SK-N-SH (cell line): ENCODE measurements at regions not wholly inside any gene's neighbourhood (a gene's known extent, or its start where the extent isn't known, plus 50 kb on each side); places are given as distances from the start of the nearest gene placed in this dataset.

Experiments
- CTCF ChIA-PET: fragments of 300-600, 350-600 bp; formaldehyde crosslinking; extraction: SDS; loops from one replicate; lab custom pipeline; 2021; lab: Yijun Ruan, JAX
- POLR2A ChIA-PET: fragments of 350-600 bp; sonication (Branson Sonifier 250); formaldehyde crosslinking; extraction: SDS; loops from one replicate; lab custom pipeline; 2020; ENCODE audit warnings: antibody characterized with exemption, inconsistent platforms; lab: Yijun Ruan, JAX
- DNase-seq: peaks from one replicate; pipeline ENCODE4 v3.0.0; 2012
- H2AFZ ChIP-seq: fragments of 200-600 bp; sonication (generic); 2 replicates; pipeline ENCODE4 v1.8.1; 2016; ENCODE audit warnings: antibody characterized with exemption, mild to moderate bottlenecking, low read depth
- H3F3A ChIP-seq: fragments of 200-600 bp; sonication (generic); replicated peaks from 2 replicates; pipeline ENCODE3; 2016; ENCODE audit warnings: antibody characterized with exemption, mild to moderate bottlenecking; ENCODE audit not compliant: insufficient read depth
- H3K27ac ChIP-seq, 2 experiments: fragments of 200-500 bp in 1 of 2; fragments of 200-600 bp in 1 of 2; sonication (Bioruptor generic) in 1 of 2; sonication (generic), shearing (Covaris generic) in 1 of 2; 2 replicates each; pipeline versions ENCODE4 v1.5.1 to v1.6.1; 2014 to 2016; ENCODE audit warnings: low read depth in 2 of 2, inconsistent platforms in 1 of 2, low read length in 1 of 2, mild to moderate bottlenecking in 1 of 2, mixed read lengths in 1 of 2
- H3K27me3 ChIP-seq: fragments of 200-600 bp; sonication (generic), shearing (Covaris generic); 2 replicates; pipeline ENCODE4 v1.6.1; 2016; ENCODE audit warnings: mixed run types; ENCODE audit not compliant: insufficient read depth
- H3K36me3 ChIP-seq, 2 experiments: fragments of 200-500 bp in 1 of 2; fragments of 200-600 bp in 1 of 2; sonication (Bioruptor generic) in 1 of 2; sonication (generic) in 1 of 2; replicated peaks in 1 of 2; 2 replicates each; pipeline versions ENCODE3 to v1.5.1; 2014 to 2016; ENCODE audit warnings: low read length in 1 of 2, mild to moderate bottlenecking in 1 of 2; ENCODE audit not compliant: insufficient read depth in 2 of 2, control insufficient read depth in 1 of 2
- H3K4me1 ChIP-seq, 2 experiments: fragments of 200-500 bp in 1 of 2; fragments of 200-600 bp in 1 of 2; sonication (Bioruptor generic) in 1 of 2; sonication (generic), shearing (Covaris generic) in 1 of 2; 2 replicates each; pipeline versions ENCODE4 v1.5.1 to v1.6.1; 2014 to 2016; ENCODE audit warnings: low read depth in 1 of 2, low read length in 1 of 2, mixed run types in 1 of 2; ENCODE audit not compliant: insufficient read depth in 2 of 2, control insufficient read depth in 1 of 2
- H3K4me2 ChIP-seq: fragments of 200-600 bp; sonication (generic), shearing (Covaris generic); 2 replicates; pipeline ENCODE4 v1.6.1; 2017; ENCODE audit warnings: mixed run types
- H3K4me3 ChIP-seq, 2 experiments: fragments of 200-500 bp in 1 of 2; fragments of 200-600 bp in 1 of 2; sonication (Bioruptor generic) in 1 of 2; sonication (generic), shearing (Covaris generic) in 1 of 2; 2 replicates each; pipeline versions ENCODE4 v1.5.1 to v1.8.1; 2014 to 2016; ENCODE audit warnings: low read depth in 2 of 2, inconsistent platforms in 1 of 2, low read length in 1 of 2, mild to moderate bottlenecking in 1 of 2, mixed read lengths in 1 of 2, moderate library complexity in 1 of 2
- H3K79me2 ChIP-seq: fragments of 200-600 bp; sonication (generic); 2 replicates; pipeline ENCODE4 v1.8.1; 2017; ENCODE audit warnings: mild to moderate bottlenecking; ENCODE audit not compliant: insufficient read depth
- H3K9ac ChIP-seq: fragments of 200-600 bp; sonication (generic); 2 replicates; pipeline ENCODE4 v1.6.1; 2017; ENCODE audit warnings: mixed run types
- H3K9me2 ChIP-seq: fragments of 200-600 bp; sonication (generic); 2 replicates; pipeline ENCODE4 v1.6.1; 2017; ENCODE audit warnings: mixed run types
- H3K9me3 ChIP-seq: fragments of 200-600 bp; sonication (generic); 2 replicates; pipeline ENCODE4 v1.6.1; 2017; ENCODE audit warnings: mixed run types, mild to moderate bottlenecking, moderate library complexity
- H4K20me1 ChIP-seq: fragments of 200-600 bp; sonication (generic); 2 replicates; pipeline ENCODE4 v1.6.1; 2017; ENCODE audit warnings: mild to moderate bottlenecking, mixed run types; ENCODE audit not compliant: insufficient read depth
- CHD2 ChIP-seq: fragments of 150-350 bp; IDR thresholded peaks from 2 replicates; pipeline ENCODE4 v1.6.1; 2018; ENCODE audit warnings: low read length; ENCODE audit not compliant: partially characterized antibody
- ELF1 ChIP-seq: IDR thresholded peaks from 2 replicates; pipeline ENCODE4 v1.4.0; 2012
- EP300 ChIP-seq, 2 experiments: IDR thresholded peaks; 2 replicates each; pipeline versions ENCODE4 v1.4.0 to v1.6.1; 2012; ENCODE audit warnings: borderline replicate concordance in 1 of 2, low read depth in 1 of 2, low read length in 1 of 2
- FOSL2 ChIP-seq: IDR thresholded peaks from 2 replicates; pipeline ENCODE4 v1.4.0; 2012; ENCODE audit warnings: low read depth, mild to moderate bottlenecking, moderate library complexity, borderline replicate concordance
- FOXJ3 ChIP-seq: sonication (generic); formaldehyde crosslinking; IDR thresholded peaks from 2 replicates; pipeline ENCODE4 v1.5.1; 2020; ENCODE audit warnings: mild to moderate bottlenecking, missing genetic modification reagents
- GABPA ChIP-seq: IDR thresholded peaks from 2 replicates; pipeline ENCODE4 v1.4.0; 2012; ENCODE audit warnings: low read depth, mild to moderate bottlenecking
- GATA2 ChIP-seq: sonication (generic); formaldehyde crosslinking; IDR thresholded peaks from 2 replicates; pipeline ENCODE4 v1.5.0; 2020; ENCODE audit warnings: mild to moderate bottlenecking, missing genetic modification reagents
- JUND ChIP-seq: IDR thresholded peaks from 2 replicates; pipeline ENCODE4 v1.4.0; 2012
- MEF2A ChIP-seq: IDR thresholded peaks from 2 replicates; pipeline ENCODE4 v1.4.0; 2012; ENCODE audit warnings: low read depth, borderline replicate concordance
- MXI1 ChIP-seq: IDR thresholded peaks from 2 replicates; pipeline ENCODE4 v1.6.1; 2012; ENCODE audit warnings: mild to moderate bottlenecking, low read depth, low read length, improper control_type of control experiment
- NFIC ChIP-seq: IDR thresholded peaks from 2 replicates; pipeline ENCODE4 v1.4.0; 2012; ENCODE audit warnings: borderline replicate concordance
- NRF1 ChIP-seq: IDR thresholded peaks from 2 replicates; pipeline ENCODE4 v1.6.1; 2012; ENCODE audit warnings: low read depth, mild to moderate bottlenecking, low read length
- POLR2AphosphoS5 ChIP-seq: IDR thresholded peaks from 2 replicates; pipeline ENCODE4 v1.6.1; 2012; ENCODE audit warnings: low read depth, low read length
- RAD21 ChIP-seq: IDR thresholded peaks from 2 replicates; pipeline ENCODE4 v1.6.1; 2012; ENCODE audit warnings: mild to moderate bottlenecking, low read length
- RCOR1 ChIP-seq: fragments of 150-350 bp; IDR thresholded peaks from 2 replicates; pipeline ENCODE4 v1.6.1; 2017; ENCODE audit warnings: antibody characterized with exemption, low read length
- RFX5 ChIP-seq: IDR thresholded peaks from 2 replicates; pipeline ENCODE4 v1.6.1; 2012; ENCODE audit warnings: mild to moderate bottlenecking, improper control_type of control experiment, low read length
- SIN3A ChIP-seq: IDR thresholded peaks from 2 replicates; pipeline ENCODE4 v1.6.1; 2012; ENCODE audit warnings: low read depth, mild to moderate bottlenecking, low read length, moderate library complexity, borderline replicate concordance
- SMC3 ChIP-seq: IDR thresholded peaks from 2 replicates; pipeline ENCODE4 v1.6.1; 2012; ENCODE audit warnings: low read depth, low read length, improper control_type of control experiment
- TAF1 ChIP-seq: IDR thresholded peaks from 2 replicates; pipeline ENCODE4 v1.6.1; 2012; ENCODE audit warnings: low read depth, mild to moderate bottlenecking, low read length, moderate library complexity, borderline replicate concordance
- TCF12 ChIP-seq: IDR thresholded peaks from 2 replicates; pipeline ENCODE4 v1.4.0; 2012
- TEAD4 ChIP-seq: IDR thresholded peaks from 2 replicates; pipeline ENCODE4 v1.4.0; 2012; ENCODE audit warnings: mild to moderate bottlenecking, borderline replicate concordance; ENCODE audit not compliant: insufficient read depth
- YY1 ChIP-seq: IDR thresholded peaks from 2 replicates; pipeline ENCODE4 v1.4.0; 2012; ENCODE audit warnings: low read depth, mild to moderate bottlenecking
- WGBS: methylation state at CpG from one replicate; pipeline ENCODE4 v1.1.6; 2017; ENCODE audit warnings: low lambda C conversion rate; 5-methylcytosine and 5-hydroxymethylcytosine counted together
- TF ChIP-seq, protein P1 (sequence below): fragments of 150-350 bp; IDR thresholded peaks from 2 replicates; pipeline ENCODE4 v1.6.1; 2017; ENCODE audit warnings: antibody characterized with exemption, low read length, low read depth, borderline replicate concordance
- TF ChIP-seq, protein P2 (sequence below): IDR thresholded peaks from 2 replicates; pipeline ENCODE4; 2012
- TF ChIP-seq, protein P3 (sequence below): IDR thresholded peaks from 2 replicates; pipeline ENCODE4 v1.4.0; 2012; ENCODE audit warnings: low read depth, borderline replicate concordance

DNA sequence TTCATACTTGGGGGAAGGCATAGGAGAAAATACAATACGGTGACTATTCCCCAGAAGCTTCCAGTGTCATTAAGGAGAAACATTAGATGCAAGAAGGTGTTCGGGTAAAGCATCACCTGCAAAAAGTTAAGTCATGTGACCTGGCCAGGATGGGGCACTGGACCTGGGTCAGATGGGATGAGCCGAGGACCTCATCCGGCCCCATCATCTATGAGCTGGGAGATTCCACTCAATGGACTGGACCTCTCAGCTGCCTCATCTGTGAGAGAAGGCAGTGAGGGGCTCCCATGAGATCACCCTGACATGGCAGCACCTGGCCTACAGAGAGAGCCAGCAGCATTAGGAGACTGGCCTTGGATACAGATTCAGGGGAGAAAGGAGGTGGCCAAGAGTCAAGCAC is 111.4 kb upstream of the TEX51 start:
- Histone ChIP-seq H3K27me3 (no peaks in the 10 kb centered on the region), H3K9ac (no peak overlapping the region), H2AFZ (no peak overlapping the region), H3K36me3 (no peaks in the 10 kb centered on the region), H3K4me2 (no peak overlapping the region), H4K20me1 (no peaks in the 10 kb centered on the region), H3K4me3 (no peak overlapping the region), H3F3A (no peaks in the 10 kb centered on the region), H3K4me1 (peaks cover 0 to under 1% of the 10 kb centered on the region in 2 experiments; a peak in 1 of 4 replicates), H3K79me2 (no peaks in the 10 kb centered on the region), H3K27ac (no peak overlapping the region)
- CTCF ChIA-PET: interaction anchor here (1.0 to 9.9 kb wide), 2 partner anchors 11 to 184 kb away, joined by 4 to 80 read pairs; no protein-coding TSS in a partner anchor
- 40% methylated on average over 4 of the region's 4 CpGs for WGBS
- POLR2A ChIA-PET: no interaction called here
- no peak for TF ChIP-seq CHD2
- TF ChIP-seq GATA2 (CRISPR knock-in tag): no peak
- TF ChIP-seq RCOR1: no peak
- TF ChIP-seq RFX5: no peak
- TF ChIP-seq SIN3A: no peak
- TF ChIP-seq, protein P1, sequence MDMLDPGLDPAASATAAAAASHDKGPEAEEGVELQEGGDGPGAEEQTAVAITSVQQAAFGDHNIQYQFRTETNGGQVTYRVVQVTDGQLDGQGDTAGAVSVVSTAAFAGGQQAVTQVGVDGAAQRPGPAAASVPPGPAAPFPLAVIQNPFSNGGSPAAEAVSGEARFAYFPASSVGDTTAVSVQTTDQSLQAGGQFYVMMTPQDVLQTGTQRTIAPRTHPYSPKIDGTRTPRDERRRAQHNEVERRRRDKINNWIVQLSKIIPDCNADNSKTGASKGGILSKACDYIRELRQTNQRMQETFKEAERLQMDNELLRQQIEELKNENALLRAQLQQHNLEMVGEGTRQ: no peak
- TF ChIP-seq NFIC: no peak
- no peak for TF ChIP-seq ELF1
- TF ChIP-seq FOSL2: no peak
- no peak for TF ChIP-seq TCF12
- no peak for TF ChIP-seq TAF1
- no peak for TF ChIP-seq SMC3
- TF ChIP-seq JUND: no peak
- TF ChIP-seq EP300 (IDR thresholded peaks at IDR 0.05; ENCODE audit: borderline replicate concordance in 1 of 2, low read depth in 1 of 2, low read length in 1 of 2): no peak
- no peak for TF ChIP-seq YY1
- no peak for TF ChIP-seq GABPA
- TF ChIP-seq, all 33 proteins: peak for 0
- no peak for DNase-seq
- no peaks in the 10 kb centered on the region for H3K9me2 ChIP-seq
- H3K9me3 ChIP-seq: no peaks in the 10 kb centered on the region

DNA sequence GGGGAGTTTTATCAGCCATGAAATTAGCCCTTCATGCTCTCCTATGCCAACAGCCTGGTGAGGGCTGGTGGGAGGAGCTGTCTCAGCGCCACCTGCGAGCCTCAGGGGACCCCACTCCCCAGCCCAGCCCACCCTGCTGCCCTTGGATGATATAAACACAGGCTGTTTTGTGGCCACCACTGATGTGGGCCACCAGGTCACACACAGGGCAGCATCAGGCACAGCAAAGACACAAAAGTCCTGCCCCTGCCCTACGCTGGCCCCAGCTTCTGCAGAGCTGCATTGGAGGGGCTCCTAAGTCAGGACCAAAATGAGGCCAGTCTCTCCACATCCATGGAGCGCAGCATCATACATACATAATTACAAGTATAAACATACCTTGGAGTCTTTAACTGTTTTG is 110.6 kb upstream of the TEX51 start:
- DNase-seq: no peak

More for the DNA sequence above, 110.6 kb upstream of the TEX51 start:
- TF ChIP-seq MXI1 (no peak), RCOR1 (no peak), GABPA (no peak), MEF2A (no peak), NFIC (no peak), SMC3 (no peak), TCF12 (no peak), FOXJ3 (CRISPR knock-in tag) (no peak), NRF1 (no peak), RFX5 (no peak), SIN3A (no peak), FOSL2 (no peak), ELF1 (no peak), YY1 (no peak), TEAD4 (no peak), POLR2AphosphoS5 (no peak), CHD2 (no peak), RAD21 (no peak)
- TF ChIP-seq, protein P2, sequence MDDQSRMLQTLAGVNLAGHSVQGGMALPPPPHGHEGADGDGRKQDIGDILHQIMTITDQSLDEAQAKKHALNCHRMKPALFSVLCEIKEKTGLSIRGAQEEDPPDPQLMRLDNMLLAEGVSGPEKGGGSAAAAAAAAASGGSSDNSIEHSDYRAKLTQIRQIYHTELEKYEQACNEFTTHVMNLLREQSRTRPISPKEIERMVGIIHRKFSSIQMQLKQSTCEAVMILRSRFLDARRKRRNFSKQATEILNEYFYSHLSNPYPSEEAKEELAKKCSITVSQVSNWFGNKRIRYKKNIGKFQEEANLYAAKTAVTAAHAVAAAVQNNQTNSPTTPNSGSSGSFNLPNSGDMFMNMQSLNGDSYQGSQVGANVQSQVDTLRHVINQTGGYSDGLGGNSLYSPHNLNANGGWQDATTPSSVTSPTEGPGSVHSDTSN: no peak
- TF ChIP-seq, protein P3, sequence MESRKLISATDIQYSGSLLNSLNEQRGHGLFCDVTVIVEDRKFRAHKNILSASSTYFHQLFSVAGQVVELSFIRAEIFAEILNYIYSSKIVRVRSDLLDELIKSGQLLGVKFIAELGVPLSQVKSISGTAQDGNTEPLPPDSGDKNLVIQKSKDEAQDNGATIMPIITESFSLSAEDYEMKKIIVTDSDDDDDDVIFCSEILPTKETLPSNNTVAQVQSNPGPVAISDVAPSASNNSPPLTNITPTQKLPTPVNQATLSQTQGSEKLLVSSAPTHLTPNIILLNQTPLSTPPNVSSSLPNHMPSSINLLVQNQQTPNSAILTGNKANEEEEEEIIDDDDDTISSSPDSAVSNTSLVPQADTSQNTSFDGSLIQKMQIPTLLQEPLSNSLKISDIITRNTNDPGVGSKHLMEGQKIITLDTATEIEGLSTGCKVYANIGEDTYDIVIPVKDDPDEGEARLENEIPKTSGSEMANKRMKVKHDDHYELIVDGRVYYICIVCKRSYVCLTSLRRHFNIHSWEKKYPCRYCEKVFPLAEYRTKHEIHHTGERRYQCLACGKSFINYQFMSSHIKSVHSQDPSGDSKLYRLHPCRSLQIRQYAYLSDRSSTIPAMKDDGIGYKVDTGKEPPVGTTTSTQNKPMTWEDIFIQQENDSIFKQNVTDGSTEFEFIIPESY: no peak
- CTCF ChIA-PET: interaction anchor here (1.0 to 9.9 kb wide), 2 partner anchors 11 to 183 kb away, joined by 4 to 80 read pairs; no protein-coding TSS in a partner anchor
- POLR2A ChIA-PET: no interaction called here
- H3K9me2 ChIP-seq: no peaks in the 10 kb centered on the region
- 12% methylated on average over 3 of the region's 4 CpGs for WGBS
- H3K9me3 ChIP-seq: no peaks in the 10 kb centered on the region
- no peak overlapping the region for H3K4me2 ChIP-seq
- no peak overlapping the region for H3K27ac ChIP-seq
- H3K9ac ChIP-seq: no peak overlapping the region
- no peaks in the 10 kb centered on the region for H3K79me2 ChIP-seq
- no peaks in the 10 kb centered on the region for H3K27me3 ChIP-seq
- H3K36me3 ChIP-seq: no peaks in the 10 kb centered on the region
- H4K20me1 ChIP-seq: no peaks in the 10 kb centered on the region
- no peaks in the 10 kb centered on the region for H3F3A ChIP-seq
- H3K4me1 ChIP-seq: no peaks in the 10 kb centered on the region
- no peak overlapping the region for H2AFZ ChIP-seq
- H3K4me3 ChIP-seq: no peak overlapping the region
